SK-N-MC (cell line): ENCODE measurements at regions not wholly inside any gene's neighbourhood (a gene's known extent, or its start where the extent isn't known, plus 50 kb on each side); places are given as distances from the start of the nearest gene placed in this dataset.

Source experiments
- EZH2 ChIP-seq: fragments of 200-600 bp; sonication (generic); IDR thresholded peaks from one replicate; pipeline ENCODE4 v1.6.1; 2017; ENCODE audit warnings: antibody characterized with exemption
- FOXP2 ChIP-seq: optimal IDR thresholded peaks from 2 replicates; pipeline ENCODE3; 2011; ENCODE audit warnings: mild to moderate bottlenecking, moderate library complexity; ENCODE audit not compliant: insufficient read depth; ENCODE audit errors: extremely low read length, control extremely low read depth
- POLR2AphosphoS5 ChIP-seq: IDR thresholded peaks from 2 replicates; pipeline ENCODE4 v1.6.1; 2012; ENCODE audit warnings: mild to moderate bottlenecking, low read depth, low read length, borderline replicate concordance

GRCh38 chr7:152556013-152556755, 119.8 kb downstream of the XRCC2 start:
- no peak for TF ChIP-seq EZH2
- no peak for TF ChIP-seq FOXP2
- TF ChIP-seq POLR2AphosphoS5: no peak
